Duodenal mucosa (tissue), 2 donors: ENCODE measurements at regions not wholly inside any gene's neighbourhood (a gene's known extent, or its start where the extent isn't known, plus 50 kb on each side); places are given as distances from the start of the nearest gene placed in this dataset.

Experiments used
- H3K27ac ChIP-seq: one replicate; pipeline ENCODE4 v1.7.0; 2013; ENCODE audit warnings: low read depth, low read length
- H3K27me3 ChIP-seq, 2 donors: one replicate each; pipeline ENCODE4 v1.7.0; 2013; ENCODE audit warnings: low read length in 2 of 2, control low read depth in 1 of 2; ENCODE audit not compliant: insufficient read depth in 2 of 2, control insufficient read depth in 1 of 2
- H3K36me3 ChIP-seq, 2 donors: one replicate each; pipeline ENCODE4 v1.7.0; 2013; ENCODE audit warnings: low read length in 2 of 2, control low read depth in 1 of 2; ENCODE audit not compliant: insufficient read depth in 2 of 2, control insufficient read depth in 1 of 2
- H3K4me1 ChIP-seq, 2 donors: one replicate each; pipeline ENCODE4 v1.7.0; 2013; ENCODE audit warnings: low read length in 2 of 2, control low read depth in 1 of 2; ENCODE audit not compliant: insufficient read depth in 2 of 2, control insufficient read depth in 1 of 2
- H3K4me3 ChIP-seq, 2 donors: one replicate each; pipeline ENCODE4 v1.7.0; 2013; ENCODE audit warnings: low read length in 2 of 2, low read depth in 1 of 2
- H3K9ac ChIP-seq, 2 donors: one replicate each; pipeline ENCODE4 v1.7.0; 2013; ENCODE audit warnings: low read length in 2 of 2, low read depth in 1 of 2
- H3K9me3 ChIP-seq, 2 donors: one replicate each; pipeline ENCODE4 v1.7.0; 2013; ENCODE audit warnings: low read length in 2 of 2, control low read depth in 1 of 2; ENCODE audit not compliant: control insufficient read depth in 1 of 2

DNA sequence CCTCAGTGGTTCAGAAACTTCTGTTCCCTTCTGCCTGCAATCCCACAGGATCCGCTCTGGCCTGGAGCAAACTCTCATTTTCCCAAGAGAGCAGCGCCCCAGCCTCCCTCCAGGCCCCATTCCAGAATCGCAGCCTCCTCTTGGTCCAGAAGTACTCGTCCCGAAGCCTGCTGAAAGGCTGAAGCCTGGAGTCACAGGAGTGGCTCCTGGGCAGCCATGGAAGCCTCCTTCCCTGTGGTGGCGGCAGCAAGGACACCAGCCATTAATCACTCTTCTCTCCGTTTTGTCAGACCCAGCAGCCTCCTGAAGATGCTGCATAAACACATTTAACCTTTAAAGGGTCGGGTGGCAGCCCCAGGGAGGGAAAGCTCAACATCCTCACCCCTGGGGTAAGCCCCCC, 66.9 kb upstream of the TNRC6C start:
- no peak overlapping the region for H3K9ac ChIP-seq
- H3K27me3 ChIP-seq: peaks cover 20 to 21% of the 10 kb centered on the region in 2 donors
- H3K27ac ChIP-seq: no peak overlapping the region
- H3K9me3 ChIP-seq: no peaks in the 10 kb centered on the region
- H3K36me3 ChIP-seq: no peaks in the 10 kb centered on the region
- peaks cover 15% of the 10 kb centered on the region in 2 donors for H3K4me1 ChIP-seq
- H3K4me3 ChIP-seq: no peak overlapping the region

DNA sequence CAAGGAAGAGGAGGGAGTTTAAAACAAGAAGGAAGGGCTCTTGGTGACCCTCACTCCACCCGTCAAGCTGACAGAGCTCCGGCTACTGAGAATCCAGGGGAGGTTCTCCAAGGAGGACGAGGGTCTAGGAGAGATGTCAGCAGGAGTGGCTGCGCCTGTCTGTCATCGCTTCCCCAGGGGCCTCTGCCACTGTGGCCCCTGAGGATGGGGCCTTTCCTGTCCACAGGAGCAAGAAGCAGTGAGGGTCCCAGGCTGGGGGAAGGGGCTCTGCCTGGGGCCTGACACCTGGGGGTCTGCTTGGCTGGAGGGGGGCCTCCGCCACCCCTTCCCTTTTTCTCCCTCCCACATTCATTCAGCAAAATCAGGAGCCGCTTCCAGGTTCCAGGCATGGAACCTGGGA, 66.5 kb upstream of the TNRC6C start:
- H3K9ac ChIP-seq: no peak overlapping the region
- peaks cover 12 to 13% of the 10 kb centered on the region in 2 donors for H3K4me1 ChIP-seq
- peaks cover 15 to 17% of the 10 kb centered on the region in 2 donors for H3K27me3 ChIP-seq
- no peak overlapping the region for H3K4me3 ChIP-seq
- H3K36me3 ChIP-seq: no peaks in the 10 kb centered on the region
- no peaks in the 10 kb centered on the region for H3K9me3 ChIP-seq
- H3K27ac ChIP-seq: no peak overlapping the region

DNA sequence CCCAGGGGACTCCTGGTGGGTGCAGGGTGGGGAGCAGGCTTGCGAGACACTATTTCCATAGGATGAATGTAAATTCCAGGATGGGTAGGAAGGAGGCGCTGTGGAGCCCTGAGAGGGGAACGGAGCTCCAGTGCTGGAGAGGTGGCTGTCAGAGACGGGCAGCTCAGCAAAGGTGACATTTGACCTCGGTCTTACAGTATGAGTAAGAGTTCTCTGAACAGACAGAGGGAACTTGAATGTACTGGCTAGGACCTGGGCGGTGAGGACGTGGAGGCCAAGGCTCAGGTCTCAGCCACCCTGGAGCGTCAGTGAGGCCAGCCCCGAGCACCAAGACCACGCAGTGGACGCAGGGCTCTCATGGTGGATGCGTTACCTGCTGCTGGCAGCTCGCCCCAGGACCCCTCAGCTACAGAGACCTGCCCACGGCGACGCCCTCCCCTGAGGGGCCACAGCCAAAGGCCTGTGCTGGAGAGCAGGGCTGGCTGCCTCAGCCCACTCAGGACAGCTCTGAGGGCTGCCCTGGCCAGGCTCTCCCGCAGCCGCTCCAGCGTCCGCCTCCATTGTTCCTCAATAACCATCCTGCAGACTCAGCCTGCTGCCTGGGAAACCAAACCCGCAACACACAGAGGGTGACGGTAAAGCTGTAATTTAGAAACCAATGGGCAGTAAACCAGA, 65.9 kb upstream of the TNRC6C start:
- no peak overlapping the region for H3K27ac ChIP-seq
- H3K27me3 ChIP-seq: peaks cover 9 to 11% of the 10 kb centered on the region in 2 donors
- no peak overlapping the region for H3K4me3 ChIP-seq
- H3K36me3 ChIP-seq: no peaks in the 10 kb centered on the region
- H3K4me1 ChIP-seq: peaks cover 7% of the 10 kb centered on the region in 2 donors
- H3K9ac ChIP-seq: no peak overlapping the region
- H3K9me3 ChIP-seq: no peaks in the 10 kb centered on the region

DNA sequence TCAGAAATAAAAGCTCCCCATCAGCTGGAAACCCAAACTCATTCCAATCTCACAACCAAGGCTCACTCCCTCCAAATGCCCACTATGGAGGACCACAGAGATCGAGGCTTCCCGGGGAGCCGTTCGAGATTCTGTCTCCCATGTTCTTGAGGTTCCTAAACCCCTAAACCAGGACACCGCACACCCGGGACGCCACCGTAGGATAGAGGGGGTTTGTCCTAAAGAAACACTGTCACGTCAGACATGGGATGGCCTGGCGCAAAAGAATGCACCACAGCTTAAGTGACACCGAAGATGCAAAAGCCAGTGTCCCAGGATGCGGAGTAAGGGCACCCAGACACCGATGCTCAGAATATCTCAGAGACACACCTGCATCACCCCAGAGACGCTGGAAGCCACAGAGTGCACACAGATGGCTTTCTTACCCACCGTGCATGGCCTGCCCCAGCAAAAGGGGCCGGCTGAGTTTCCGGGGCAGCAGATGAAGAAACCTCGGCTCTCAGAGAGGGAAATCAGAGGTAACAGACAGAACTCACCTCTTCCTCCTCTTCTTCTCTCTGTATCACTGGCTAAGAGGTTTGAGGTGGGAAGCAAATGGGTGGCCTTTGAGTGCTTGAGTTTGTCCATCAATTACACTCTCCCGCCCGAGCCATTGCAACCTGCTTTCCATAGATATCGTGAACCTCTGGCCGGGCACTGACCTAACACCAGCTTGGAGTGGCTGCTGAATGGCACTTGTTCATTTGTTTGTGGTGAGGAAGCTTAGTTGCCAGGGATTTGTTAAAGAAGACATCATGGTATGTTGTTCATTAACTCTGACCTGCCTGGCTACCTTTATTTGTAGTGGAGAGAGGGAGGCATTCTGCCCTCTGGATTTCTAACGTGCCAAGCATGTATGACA, 65.1 kb upstream of the TNRC6C start:
- H3K4me1 ChIP-seq: no peaks in the 10 kb centered on the region
- peaks cover 4 to 11% of the 10 kb centered on the region in 2 donors for H3K27me3 ChIP-seq
- no peak overlapping the region for H3K27ac ChIP-seq
- H3K4me3 ChIP-seq: no peak overlapping the region
- H3K9ac ChIP-seq: no peak overlapping the region
- no peaks in the 10 kb centered on the region for H3K9me3 ChIP-seq
- H3K36me3 ChIP-seq: no peaks in the 10 kb centered on the region

DNA sequence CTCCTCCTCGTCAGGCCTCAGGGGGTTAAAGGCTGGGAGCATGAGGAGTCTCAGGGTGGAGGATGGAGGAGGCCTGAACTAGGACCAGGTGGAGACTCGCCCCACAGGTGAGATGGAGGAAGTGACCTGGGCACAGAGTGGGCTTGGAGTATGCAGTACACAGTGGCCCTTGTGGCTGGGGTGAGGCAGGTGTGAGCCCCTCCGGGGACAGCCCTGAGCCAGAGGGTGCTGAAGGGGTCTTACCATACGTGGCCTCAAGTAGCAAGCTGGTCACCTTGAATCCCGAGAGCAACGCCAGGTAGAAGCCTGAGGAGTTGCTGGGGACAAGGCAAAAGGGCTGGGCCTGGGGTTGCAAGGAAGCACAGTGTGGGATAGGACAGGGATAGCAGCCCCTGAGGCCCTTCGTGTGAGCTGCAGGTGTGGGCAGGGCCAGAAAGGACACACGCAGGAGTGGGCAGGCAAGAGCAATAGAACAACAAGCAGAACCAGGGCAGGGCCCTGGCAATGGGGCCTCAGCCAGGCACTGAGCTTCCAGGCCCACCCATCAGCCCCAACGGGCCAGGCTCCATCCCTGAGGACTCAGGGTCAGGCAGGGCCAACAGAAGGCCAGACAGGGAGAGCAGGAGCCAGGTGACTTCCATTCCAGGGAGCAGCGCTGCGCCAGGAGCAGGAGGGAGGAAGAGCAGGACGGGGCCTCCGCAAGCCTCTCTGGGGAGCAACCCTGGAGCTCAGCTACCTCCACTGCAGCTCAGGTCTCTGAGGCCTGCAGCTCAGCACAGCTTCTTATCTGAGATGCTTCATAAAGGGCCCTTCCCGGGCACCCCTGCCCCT, 64.2 kb upstream of the TNRC6C start:
- Histone ChIP-seq H3K4me3 (no peak overlapping the region), H3K36me3 (no peaks in the 10 kb centered on the region), H3K27ac (no peak overlapping the region), H3K4me1 (no peaks in the 10 kb centered on the region), H3K27me3 (peaks cover 4 to 12% of the 10 kb centered on the region in 2 donors), H3K9me3 (no peaks in the 10 kb centered on the region), H3K9ac (no peak overlapping the region)

DNA sequence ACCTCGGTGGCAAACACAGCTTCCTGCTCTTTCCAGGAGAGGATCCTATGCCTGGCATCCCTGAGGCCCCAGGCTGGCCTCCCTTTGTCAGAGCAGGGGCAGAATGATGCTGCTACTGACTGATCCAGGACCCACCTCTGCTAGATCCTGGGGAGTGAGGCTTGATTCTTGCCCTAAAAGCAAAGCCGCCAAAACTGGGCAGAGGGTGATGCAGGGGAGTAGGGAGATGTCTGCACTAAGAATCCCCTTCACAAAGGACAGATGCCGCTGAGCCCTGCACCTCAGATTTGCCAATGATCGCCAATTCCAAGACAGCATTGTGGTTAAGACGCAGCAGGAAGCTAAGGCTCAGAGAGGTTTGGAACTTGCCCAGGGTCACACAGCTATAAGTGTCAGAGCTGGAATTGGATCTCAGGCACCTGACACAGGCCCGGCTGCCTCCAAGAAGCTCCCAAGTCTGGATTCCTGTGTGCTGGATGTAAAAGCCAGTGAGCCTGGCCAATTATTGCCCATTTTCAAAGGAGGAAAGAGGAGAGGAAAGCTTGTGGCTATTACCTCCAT, 60.7 kb upstream of the TNRC6C start:
- Histone ChIP-seq H3K4me1 (no peaks in the 10 kb centered on the region), H3K36me3 (no peaks in the 10 kb centered on the region), H3K27ac (no peak overlapping the region), H3K27me3 (peaks cover 10% of the 10 kb centered on the region in 2 donors), H3K4me3 (no peak overlapping the region), H3K9ac (no peak overlapping the region), H3K9me3 (no peaks in the 10 kb centered on the region)

DNA sequence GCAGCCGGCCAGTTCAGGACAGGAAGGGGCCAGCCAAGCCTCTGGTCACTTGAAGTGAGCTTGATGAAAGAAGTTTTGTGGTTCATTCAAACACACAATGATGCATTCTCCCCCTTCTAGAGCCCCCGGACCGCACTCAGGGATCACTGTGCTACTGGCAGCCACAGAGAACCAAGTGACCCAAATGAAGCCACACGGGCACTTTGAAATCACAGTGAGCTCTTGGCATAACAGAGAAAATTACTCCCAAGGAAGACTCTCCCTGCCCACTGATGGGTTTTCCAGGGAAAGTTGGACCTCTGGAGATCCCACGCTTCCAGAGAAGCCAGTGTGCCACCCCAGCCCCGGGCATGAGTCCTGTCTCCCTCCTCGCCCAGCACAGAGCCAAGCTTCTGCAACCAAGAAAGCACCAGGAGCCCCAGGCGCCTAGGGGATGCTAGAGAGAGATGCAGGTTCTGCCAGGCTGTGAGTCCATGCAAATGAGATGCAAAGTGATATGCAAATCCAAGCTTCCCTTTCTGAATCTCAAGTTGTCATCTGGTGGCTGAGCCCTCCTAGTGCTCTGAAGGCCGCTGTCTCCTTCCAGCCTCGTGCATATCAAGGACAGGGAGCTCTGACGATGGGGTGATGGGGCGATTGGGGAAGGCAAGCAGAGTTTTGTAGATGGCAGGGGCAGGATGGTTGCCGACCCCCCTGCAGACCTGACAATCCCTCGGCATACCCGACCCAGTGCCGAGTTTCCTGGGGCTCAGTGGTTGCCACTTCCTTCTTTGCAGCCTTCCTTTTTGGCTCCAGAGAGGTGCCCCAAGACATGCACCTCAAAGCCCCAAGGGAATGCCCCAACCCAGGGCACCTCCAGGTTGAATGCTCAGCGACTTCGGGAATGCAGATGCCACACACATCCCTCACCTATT, 59.7 kb upstream of the TNRC6C start:
- Histone ChIP-seq H3K4me1 (no peaks in the 10 kb centered on the region), H3K4me3 (no peak overlapping the region), H3K9ac (no peak overlapping the region), H3K36me3 (no peaks in the 10 kb centered on the region), H3K9me3 (no peaks in the 10 kb centered on the region), H3K27me3 (peaks cover 10 to 11% of the 10 kb centered on the region in 2 donors), H3K27ac (no peak overlapping the region)

DNA sequence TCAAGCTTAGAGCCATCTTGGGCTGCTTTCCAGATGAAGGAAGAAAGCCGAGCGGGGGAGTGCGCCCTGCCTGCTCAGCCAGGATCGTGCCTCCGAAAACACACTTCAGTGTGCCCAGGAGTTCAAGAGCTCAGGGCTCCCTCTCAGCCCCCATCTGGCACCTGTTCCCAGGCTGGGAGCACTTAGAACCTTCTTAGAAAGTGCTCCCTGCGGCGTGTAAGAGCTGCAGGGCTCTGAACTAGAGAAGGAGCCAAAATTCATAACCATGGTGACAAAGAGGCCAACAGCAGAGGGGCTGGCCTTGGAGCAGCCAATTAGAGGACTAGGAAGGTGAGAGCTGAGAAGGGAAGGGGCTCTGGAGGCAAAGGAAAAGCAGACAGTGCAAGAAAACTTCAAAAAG, 59.0 kb upstream of the TNRC6C start:
- Histone ChIP-seq H3K9ac (no peak overlapping the region), H3K36me3 (no peaks in the 10 kb centered on the region), H3K4me1 (no peaks in the 10 kb centered on the region), H3K9me3 (no peaks in the 10 kb centered on the region), H3K27me3 (peaks cover 14% of the 10 kb centered on the region in 2 donors), H3K27ac (no peak overlapping the region), H3K4me3 (no peak overlapping the region)

DNA sequence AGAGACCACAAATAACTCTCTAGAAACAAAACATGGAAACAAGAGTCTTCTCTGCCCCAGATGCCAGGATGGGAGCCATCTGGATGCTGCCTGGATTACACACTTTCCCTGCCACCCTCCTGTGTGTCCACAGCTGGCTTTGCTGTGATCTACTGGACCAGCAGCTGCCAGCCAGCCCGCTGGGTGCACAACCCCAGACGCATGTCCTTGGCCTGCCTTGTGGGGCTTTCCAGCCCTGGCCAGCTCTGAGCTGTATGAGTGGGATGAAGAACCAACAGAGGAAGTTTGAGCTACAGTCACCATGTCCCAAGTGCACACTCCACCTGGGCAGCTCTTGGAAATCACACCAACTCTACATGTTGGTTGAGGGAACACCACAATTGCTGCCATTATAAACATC, 57.0 kb upstream of the TNRC6C start:
- peaks cover 17 to 27% of the 10 kb centered on the region in 2 donors for H3K27me3 ChIP-seq

More for the DNA sequence above, 57.0 kb upstream of the TNRC6C start:
- H3K36me3 ChIP-seq: no peaks in the 10 kb centered on the region
- no peak overlapping the region for H3K27ac ChIP-seq
- H3K4me1 ChIP-seq: no peaks in the 10 kb centered on the region
- no peaks in the 10 kb centered on the region for H3K9me3 ChIP-seq
- no peak overlapping the region for H3K4me3 ChIP-seq
- no peak overlapping the region for H3K9ac ChIP-seq
